Pancreas (tissue), 10 donors: ENCODE measurements at regions not wholly inside any gene's neighbourhood (a gene's known extent, or its start where the extent isn't known, plus 50 kb on each side); places are given as distances from the start of the nearest gene placed in this dataset.

Source experiments
- ATAC-seq, 4 donors: fragments of 200-7000 bp; cut with Tn5 transposase; one replicate each; pipeline versions ENCODE4 v1.8.0 to v1.9.1; 2020; ENCODE audit warnings: mild to moderate bottlenecking in 4 of 4, moderate library complexity in 4 of 4
- DNase-seq, 6 donors: peaks; one replicate each; pipeline ENCODE4 v3.0.0-alpha.2; 2020
- FAIRE-seq: peaks from 2 replicates; lab custom pipeline; 2012; peaks lifted over from hg19 to GRCh38; lab: Jason Lieb, UNC
- H3K27ac ChIP-seq, 4 donors: fragments of 200-600 bp; sonication (generic); 1 replicate in 3 of 4; 2 replicates in 1 of 4; pipeline versions ENCODE4 v1.5.0 to v1.8.0; 2020
- H3K27me3 ChIP-seq, 4 donors: fragments of 200-600 bp; one replicate each; pipeline ENCODE4 v1.8.0; 2021
- H3K36me3 ChIP-seq, 3 donors: fragments of 200-600 bp; sonication (generic) in 1 of 3; one replicate each; pipeline versions ENCODE4 v1.5.0 to v1.8.0; 2020 to 2021
- H3K4me1 ChIP-seq, 3 donors: fragments of 200-600 bp; one replicate each; pipeline ENCODE4 v1.8.0; 2021
- H3K4me3 ChIP-seq, 4 donors: fragments of 200-600 bp; sonication (generic) in 2 of 4; one replicate each; pipeline versions ENCODE4 v1.5.0 to v1.8.0; 2020 to 2021
- H3K9me3 ChIP-seq, 4 donors: fragments of 200-600 bp; one replicate each; pipeline ENCODE4 v1.8.0; 2021
- CTCF ChIP-seq, 4 donors: fragments of 200-600 bp; sonication (generic) in 3 of 4; IDR thresholded peaks; one replicate each; pipeline versions ENCODE4 v1.5.0 to v1.8.0; 2021; ENCODE audit warnings: antibody characterized with exemption in 4 of 4
- WGBS, 2 donors: extraction: QIAGEN DNeasy Blood & Tissue Kit; methylation state at CpG; one replicate each; pipeline ENCODE4 v1.1.7; 2013; 5-methylcytosine and 5-hydroxymethylcytosine counted together
- intact Hi-C, 3 donors: fragments of 100-400 bp; cut with DNase I; formaldehyde crosslinking; loops; one replicate each; pipeline versions ENCODE4 v1.11.1 to v1.14.2; 2022
- donor health status: healthy with polysubstance abuse.
- donor health status: DM: no; HTN: no; CAD: no; lungs with moderate emphysema.
- donor health status: DM: no; HTN: no; CAD: no.
- donor health status: control.
- donor health status: control.
- donor health status: Bipolar disorder and iron deficiency.
- donor health status: DM: yes; HTN: yes; CAD: no.
- donor health status: DM: no; HTN: no; CAD: no.
- donor health status: DM: no; HTN: no; CAD: no.
- donor health status: DM: yes; HTN: yes; CAD: no.

DNA sequence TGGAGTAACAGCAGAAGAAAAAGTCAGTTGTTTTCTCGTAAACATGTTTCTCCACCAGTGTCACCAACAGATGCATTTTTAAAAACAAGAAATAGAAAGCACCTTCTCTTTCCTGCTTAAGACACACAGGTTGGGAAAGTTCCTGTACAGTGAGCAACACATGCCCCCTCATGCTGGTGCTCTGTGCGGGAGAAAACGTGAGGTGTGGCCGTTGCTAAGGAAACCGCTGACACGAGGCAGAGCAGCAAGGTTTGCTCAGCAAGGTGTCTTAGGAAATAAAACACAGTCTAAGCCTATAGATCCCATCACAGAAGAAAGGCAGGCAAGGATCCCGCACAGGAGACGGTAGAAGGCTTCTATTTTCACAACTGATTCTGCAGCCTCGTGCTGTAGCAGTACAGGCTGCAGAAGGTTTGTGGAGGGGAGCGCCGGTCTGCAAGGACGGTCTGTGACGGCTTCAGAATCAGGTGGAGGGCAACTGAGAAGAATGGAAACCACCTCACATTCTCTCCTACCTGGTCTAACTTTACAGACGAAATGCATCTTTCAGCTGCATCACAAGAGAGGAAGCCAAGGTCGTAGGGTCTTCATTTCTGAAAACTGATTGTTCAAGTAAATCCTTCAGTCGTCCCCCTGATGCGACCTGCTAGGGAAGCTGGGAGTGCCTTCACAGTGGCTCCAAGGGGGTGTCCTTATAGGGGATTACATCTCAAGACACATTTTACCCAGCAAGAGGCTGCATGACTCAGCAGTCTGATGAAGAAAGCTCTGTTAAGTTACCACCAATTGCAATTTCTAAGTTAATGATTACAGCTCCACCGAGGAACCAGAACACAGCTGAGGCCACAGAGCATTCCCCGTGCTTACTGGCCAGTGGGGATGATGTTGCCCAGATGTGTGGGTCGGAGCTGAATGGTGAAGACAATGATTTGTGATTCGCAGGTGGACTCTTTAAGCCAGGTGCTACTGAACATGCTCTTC is 150.7 kb upstream of the KLF14 start:
- no peak for TF ChIP-seq CTCF (IDR thresholded peaks at IDR 0.05)
- Histone ChIP-seq H3K4me1 (peaks cover 0 to 17% (median 0%) of the 10 kb centered on the region in 3 donors), H3K4me3 (no peak overlapping the region), H3K9me3 (no peaks in the 10 kb centered on the region), H3K36me3 (peaks cover 0 to 12% (median 0%) of the 10 kb centered on the region in 3 donors), H3K27me3 (no peaks in the 10 kb centered on the region), H3K27ac (peak overlapping the region in 1 of 4 donors; percentile 13)
- FAIRE-seq (no peak), DNase-seq (no peak), ATAC-seq (peak in 3 of 4 donors; percentile 53 to 55 (median 54))
- intact Hi-C loops: no loop called here
- WGBS, 2 donors: 72 to 73% methylated on average over 21 of the region's 21 CpGs

DNA sequence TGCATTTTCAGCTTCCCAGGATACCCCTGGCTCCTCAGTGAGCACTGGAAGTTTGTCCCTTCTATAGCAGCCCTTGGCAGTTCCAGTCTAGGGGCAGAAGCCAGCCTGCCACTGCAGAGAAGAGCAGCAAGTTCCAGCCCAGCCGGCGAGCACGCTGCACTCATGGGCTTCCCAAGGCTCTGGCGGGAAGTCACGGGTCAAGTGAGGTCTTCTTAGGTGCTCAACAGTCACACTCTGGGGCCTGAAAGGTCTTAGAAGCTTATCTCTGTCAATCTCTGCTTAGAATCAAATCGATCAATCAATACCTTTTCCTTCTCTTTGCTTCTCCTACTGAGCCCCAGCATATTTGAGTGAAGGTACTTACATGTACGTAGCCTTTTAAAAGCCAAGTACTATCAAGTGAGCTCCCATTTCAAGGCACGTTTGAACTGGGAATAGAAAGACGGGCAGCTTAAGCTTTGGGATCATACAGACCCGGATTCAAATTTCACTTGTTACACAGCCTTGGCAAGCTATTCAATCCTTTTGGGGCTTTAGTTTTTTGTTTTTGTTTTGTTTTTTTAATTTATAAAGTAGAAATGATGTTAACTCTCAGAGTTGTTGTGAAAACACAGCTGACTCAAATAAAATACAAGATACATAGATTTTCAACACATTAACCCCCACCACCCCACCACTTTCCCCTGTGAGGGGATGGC is 152.6 kb upstream of the KLF14 start:
- intact Hi-C loops: no loop called here
- DNase-seq (no peak), ATAC-seq (no peak), FAIRE-seq (no peak)
- WGBS, 2 donors: 88% methylated on average over 10 of the region's 10 CpGs
- no peak for TF ChIP-seq CTCF (IDR thresholded peaks at IDR 0.05)
- Histone ChIP-seq H3K9me3 (no peaks in the 10 kb centered on the region), H3K4me1 (peaks cover 0 to 22% (median 0%) of the 10 kb centered on the region in 3 donors), H3K36me3 (peaks cover 0 to 12% (median 0%) of the 10 kb centered on the region in 3 donors), H3K4me3 (no peak overlapping the region), H3K27ac (peak overlapping the region in 1 of 4 donors; percentile 52), H3K27me3 (no peaks in the 10 kb centered on the region)

GRCh38 chr7:130887182-130887956 is 153.4 kb upstream of the KLF14 start:
- intact Hi-C loops: no loop called here
- Histone ChIP-seq H3K36me3 (peaks cover 0 to 5% (median 0%) of the 10 kb centered on the region in 3 donors), H3K27me3 (no peaks in the 10 kb centered on the region), H3K4me3 (no peak overlapping the region), H3K9me3 (no peaks in the 10 kb centered on the region), H3K4me1 (peaks cover 0 to 23% (median 0%) of the 10 kb centered on the region in 3 donors), H3K27ac (peak overlapping the region in 2 of 4 donors; percentile 25 to 52)
- no peak for FAIRE-seq
- no peak for TF ChIP-seq CTCF (IDR thresholded peaks at IDR 0.05)
- no peak for DNase-seq
- peak in 2 of 4 donors; percentile 7 to 14 for ATAC-seq
- 76 to 85% methylated on average over 12 of the region's 12 CpGs for WGBS, 2 donors

DNA sequence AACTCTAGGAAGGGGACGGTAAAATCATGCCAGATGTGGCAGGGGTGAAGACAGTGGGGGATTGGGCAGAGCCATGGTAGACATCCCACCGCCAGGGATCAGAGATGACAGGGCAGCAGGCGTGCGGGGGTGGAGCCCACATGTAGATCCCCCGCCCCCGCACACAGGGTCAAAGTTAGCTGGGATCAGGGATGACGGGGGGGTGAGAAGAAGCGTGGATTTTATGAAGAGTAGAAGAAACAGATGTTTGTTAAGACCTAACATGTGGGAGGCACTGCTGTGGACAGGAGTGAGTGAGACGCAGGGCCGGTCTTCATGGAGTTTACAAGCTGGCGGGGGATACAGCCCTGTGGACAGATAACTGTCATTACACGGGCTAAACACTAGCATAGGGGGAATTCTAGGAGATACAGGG is 154.0 kb upstream of the KLF14 start:
- Histone ChIP-seq H3K27ac (peak overlapping the region in 2 of 4 donors; percentile 25 to 52), H3K4me3 (no peak overlapping the region), H3K36me3 (peaks cover 0 to 4% (median 0%) of the 10 kb centered on the region in 3 donors), H3K9me3 (no peaks in the 10 kb centered on the region), H3K4me1 (peaks cover 0 to 25% (median 0%) of the 10 kb centered on the region in 3 donors), H3K27me3 (no peaks in the 10 kb centered on the region)
- WGBS, 2 donors: 91 to 93% methylated on average over 12 of the region's 12 CpGs
- intact Hi-C loops: no loop called here
- no peak for ATAC-seq
- DNase-seq: no peak
- no peak for TF ChIP-seq CTCF (IDR thresholded peaks at IDR 0.05)
- FAIRE-seq: no peak
